ENCODE measurements at regions not wholly inside any gene's neighbourhood (a gene's known extent, or its start where the extent isn't known, plus 50 kb on each side); places are given as distances from the start of the nearest gene placed in this dataset.

- no peak for DNase-seq
These were observed 77.0 kb upstream of the SPATA12 start for GRCh38 chr3:56983427-56983826.

- DNase-seq = no peak
These were observed 78.8 kb upstream of the SPATA12 start for GRCh38 chr3:56981445-56982230.

DNA sequence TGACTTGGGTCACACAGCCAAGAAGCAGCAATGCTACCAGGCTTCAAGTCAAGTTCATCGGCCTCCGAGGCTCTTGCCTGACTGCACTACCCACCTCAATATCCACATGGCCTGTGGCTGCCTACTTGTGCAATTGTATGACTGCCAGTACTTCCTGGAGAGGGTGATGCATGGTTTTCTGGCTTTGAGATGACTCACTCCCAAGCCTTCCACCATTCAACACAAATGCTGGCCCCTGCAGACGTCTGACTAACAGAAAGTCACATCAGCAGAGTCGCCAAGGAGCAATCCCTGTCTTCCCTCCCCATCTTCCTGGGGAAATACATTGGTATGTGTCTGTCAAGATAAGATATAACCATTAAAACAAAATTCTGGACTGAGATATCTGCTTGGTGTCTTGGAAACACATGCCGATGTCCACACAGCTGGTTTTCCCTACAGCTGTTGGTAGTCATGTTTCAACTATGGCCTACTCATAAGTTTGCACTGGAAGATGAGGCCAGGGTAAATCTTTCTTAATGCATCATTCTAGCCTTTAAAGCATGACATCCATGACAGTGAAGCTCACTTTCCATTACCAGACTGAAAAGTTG is 79.6 kb upstream of the SPATA12 start:
- no peak for DNase-seq

- no peak for DNase-seq
These were observed 80.2 kb upstream of the SPATA12 start for GRCh38 chr3:56980243-56980642.

DNA sequence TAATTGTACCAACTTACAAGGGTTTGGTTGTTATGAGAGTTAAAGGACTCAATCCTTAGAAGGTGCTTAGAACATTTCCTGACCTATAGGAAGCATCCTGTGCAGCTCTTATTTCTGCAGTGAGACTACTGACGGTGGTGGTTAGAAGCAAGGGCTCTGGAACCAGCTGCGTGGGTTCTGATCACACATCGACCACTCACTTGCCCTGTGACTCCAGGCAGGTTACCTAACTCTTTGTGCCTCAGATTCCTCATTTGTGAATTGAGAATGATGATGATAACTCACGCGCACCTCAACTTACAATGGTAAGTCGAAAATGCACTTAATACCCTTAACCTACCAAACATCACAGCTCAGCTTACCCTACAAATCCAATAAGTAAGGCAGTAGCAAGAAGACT is 80.7 kb upstream of the SPATA12 start:
- DNase-seq = no peak

GRCh38 chr3:56977561-56977889 is 82.9 kb upstream of the SPATA12 start:
- DNase-seq = no peak

- no peak for DNase-seq
These were observed 83.6 kb upstream of the SPATA12 start for GRCh38 chr3:56976651-56977560.

- DNase-seq = no peak
These were observed 84.9 kb upstream of the SPATA12 start for GRCh38 chr3:56975567-56975966.

DNA sequence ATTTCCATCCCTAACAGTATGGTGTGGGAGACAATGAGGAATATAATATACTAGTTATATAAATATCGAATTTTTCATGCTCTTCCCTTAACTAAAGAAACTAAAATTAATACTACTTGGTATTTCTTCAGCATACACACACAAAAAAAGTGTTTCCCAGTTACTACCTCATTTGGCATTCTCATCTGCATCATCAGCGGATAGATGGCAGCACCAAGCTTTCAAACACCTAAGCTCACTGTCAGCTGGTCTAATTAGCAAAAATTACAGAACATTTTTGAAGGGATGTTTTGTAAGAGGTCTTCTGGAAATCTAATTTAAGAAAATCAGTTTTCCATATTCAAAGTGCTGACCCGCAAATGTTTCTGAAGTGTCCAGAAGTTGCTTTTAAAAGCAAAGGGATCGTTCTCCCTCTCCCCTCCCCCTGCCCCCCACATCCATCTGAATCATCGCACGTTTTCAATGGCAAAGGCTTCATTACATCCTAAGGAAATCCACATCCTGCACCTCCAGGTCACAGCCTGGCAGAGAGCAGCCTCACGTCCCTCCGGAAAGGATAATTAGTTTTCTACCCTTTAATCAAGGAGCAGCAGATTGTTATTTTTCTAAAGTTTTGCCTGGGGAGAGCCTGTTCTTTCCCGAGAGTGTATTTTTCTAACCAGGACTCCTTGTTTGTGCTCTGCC is 86.1 kb upstream of the SPATA12 start:
- no peak for DNase-seq

- no peak for DNase-seq
These were observed 88.6 kb upstream of the SPATA12 start for GRCh38 chr3:56971816-56972215.

DNA sequence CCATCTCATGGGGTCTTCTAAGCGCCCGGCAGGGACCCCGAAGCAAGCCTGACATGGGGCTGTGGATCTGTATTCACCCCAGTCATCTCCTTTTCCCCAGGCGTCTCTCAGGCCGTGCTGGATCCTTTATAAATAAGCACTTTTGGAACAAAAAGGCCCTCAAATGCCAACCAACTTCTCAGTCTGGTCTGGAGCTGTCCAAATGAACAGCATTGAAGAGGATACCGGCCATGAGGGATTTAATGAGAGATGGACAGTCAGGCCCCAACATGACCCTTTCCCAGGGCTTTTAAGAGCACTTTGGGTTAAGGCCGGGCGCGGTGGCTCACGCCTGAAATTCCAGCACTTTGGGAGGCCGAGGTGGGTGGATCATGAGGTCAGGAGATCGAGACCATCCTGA is 89.2 kb upstream of the SPATA12 start:
- no peak for DNase-seq

DNA sequence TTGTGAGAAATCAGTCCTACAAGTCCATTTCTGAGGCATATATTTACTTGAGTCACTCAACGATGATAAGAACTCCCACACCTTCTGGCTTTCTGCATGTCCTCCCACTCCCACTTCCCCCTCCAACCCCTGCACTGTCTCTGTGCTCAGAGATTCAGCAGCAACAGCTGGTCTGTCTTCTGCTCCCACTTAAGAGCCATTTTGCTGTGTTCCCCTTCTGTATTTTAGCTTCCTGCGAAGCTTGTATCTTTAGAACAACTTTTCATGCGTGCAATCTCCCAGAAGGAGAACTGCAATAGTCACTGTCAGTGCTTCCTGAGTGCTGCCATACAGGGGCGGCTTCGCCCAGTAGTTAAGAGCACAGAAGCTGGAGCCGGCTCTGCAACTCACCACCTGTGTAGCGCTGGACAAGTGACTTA is 90.0 kb upstream of the SPATA12 start:
- no peak for DNase-seq

DNA sequence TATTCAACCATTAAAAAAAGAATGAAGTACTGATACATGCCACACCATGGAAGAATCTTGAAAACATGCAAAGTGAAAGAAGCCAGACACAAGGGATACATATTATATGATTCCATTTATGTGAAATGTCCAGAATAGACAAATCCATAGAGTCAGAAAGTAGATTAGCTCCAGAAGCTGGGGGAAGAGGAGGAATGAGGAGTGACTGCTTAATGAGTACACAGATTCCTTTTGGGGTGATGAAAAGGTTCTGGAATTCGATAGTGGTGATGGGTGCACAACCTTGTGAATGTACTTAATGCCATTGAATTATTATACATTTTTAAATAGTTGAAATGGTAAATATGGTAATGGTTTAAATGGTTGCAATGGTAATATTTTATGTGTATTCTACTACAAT is 90.6 kb upstream of the SPATA12 start:
- DNase-seq = no peak

GRCh38 chr3:56966509-56966908 is 94.0 kb upstream of the SPATA12 start:
- no peak for DNase-seq

DNA sequence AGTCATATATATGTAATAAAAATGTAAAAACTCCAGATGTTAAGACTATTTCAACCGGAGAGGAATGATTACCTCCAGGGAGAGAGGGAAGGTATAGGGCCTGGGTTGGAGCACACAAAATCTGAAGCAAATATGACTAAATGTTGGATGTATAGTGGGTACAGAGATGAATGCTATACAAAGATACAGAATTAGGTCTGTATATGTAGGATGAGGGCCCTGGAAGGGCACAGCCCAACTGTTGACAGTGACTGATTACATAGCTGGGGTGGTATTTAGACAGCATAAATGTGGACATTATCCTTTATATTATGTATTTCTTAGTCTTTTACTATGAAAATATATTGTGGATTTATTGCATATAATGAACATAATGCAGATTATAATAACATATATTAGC is 94.4 kb upstream of the SPATA12 start:
- no peak for DNase-seq

GRCh38 chr3:56962922-56963321 is 97.5 kb upstream of the SPATA12 start:
- DNase-seq = no peak

GRCh38 chr3:56962206-56962605 is 98.3 kb upstream of the SPATA12 start:
- DNase-seq = no peak

DNA sequence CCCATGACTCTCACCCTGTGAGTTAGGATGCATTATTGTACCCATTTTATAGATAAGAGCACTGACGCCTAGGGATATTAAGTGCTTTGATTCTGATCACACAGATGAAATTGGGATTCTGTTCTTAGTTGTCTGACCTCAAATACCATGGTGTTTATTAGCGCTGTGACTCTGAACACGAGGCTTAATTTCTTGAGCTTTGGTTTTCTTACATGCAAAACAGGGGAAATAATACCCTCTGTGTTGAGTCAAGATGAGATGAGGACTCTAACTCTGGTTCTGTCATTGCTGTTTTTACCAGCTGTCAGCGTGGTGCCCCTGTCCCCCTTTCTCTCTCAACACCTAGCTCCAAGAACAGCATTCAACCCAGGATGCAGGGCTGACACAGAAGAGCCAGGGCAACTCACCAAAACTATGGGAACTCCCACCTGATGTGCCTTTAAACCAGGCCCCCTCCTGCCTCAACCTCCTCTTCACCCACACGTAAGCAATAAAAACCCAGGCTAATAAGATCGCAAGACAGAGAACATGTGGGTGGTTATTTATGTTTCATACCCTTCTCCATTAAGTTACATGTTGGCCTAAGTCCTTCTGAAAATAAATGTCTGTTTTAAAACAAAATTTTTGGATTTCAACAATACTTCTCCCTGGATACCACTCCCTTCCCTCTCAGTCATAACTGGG is 100.1 kb upstream of the SPATA12 start:
- DNase-seq = no peak

GRCh38 chr3:56958879-56959278 is 101.6 kb upstream of the SPATA12 start:
- no peak for DNase-seq

- DNase-seq = no peak
These were observed 102.9 kb upstream of the SPATA12 start for GRCh38 chr3:56957522-56957921.

GRCh38 chr3:56956906-56957305 is 103.6 kb upstream of the SPATA12 start:
- DNase-seq = no peak

DNA sequence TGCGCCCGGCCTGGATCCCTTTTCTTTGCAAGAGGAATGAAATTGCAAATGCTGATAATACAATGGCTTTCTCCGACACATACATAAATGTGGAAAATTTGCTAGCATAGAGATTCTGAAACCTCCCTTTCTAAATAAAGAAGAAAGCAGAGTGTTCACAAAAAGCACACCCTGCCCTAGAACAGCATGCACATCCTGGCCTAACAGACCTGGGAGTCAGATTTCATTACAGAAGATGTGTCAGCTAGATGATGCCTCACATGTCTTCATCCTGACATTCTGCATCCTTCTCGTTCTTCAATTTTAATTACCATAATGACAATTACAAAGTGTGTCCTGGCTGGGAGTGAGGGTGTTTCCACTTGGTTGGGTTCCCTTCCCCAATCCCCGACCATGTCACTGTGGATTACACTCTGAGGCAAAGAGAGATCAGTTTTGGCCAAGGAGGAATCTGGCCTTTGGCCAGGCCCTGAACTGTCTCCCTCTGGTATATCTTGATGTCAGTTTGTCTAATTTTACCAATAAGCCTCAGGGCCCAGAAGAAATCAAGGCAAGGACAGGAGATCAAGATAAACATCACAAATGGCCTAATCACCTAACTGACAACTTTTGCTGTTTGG is 104.9 kb upstream of the SPATA12 start:
- no peak for DNase-seq
